BLaER1 treated with 17β-estradiol and CSF1 and Interleukin-3, amounts not matched to agents 10 nM and 100 nM (cell line): ENCODE measurements at regions not wholly inside any gene's neighbourhood (a gene's known extent, or its start where the extent isn't known, plus 50 kb on each side); places are given as distances from the start of the nearest gene placed in this dataset.

ENCODE experiments used
- H3K27ac ChIP-seq, 11 experiments: shearing (Covaris generic); formaldehyde crosslinking; 2 replicates each; pipeline ENCODE4 v1.8.1; 2022
- H3K27me3 ChIP-seq, 11 experiments: shearing (Covaris generic); formaldehyde crosslinking; 2 replicates each; pipeline ENCODE4 v1.8.1; 2022
- H3K36me3 ChIP-seq, 11 experiments: shearing (Covaris generic); formaldehyde crosslinking; 2 replicates each; pipeline ENCODE4 v1.8.1; 2022
- H3K4me1 ChIP-seq, 10 experiments: shearing (Covaris generic); formaldehyde crosslinking; 2 replicates each; pipeline ENCODE4 v1.8.1; 2022
- H3K4me2 ChIP-seq, 11 experiments: shearing (Covaris generic); formaldehyde crosslinking; 2 replicates each; pipeline ENCODE4 v1.8.1; 2022
- H3K4me3 ChIP-seq, 10 experiments: shearing (Covaris generic); formaldehyde crosslinking; 2 replicates each; pipeline ENCODE4 v1.8.1; 2022
- H3K9ac ChIP-seq, 11 experiments: shearing (Covaris generic); formaldehyde crosslinking; 2 replicates each; pipeline ENCODE4 v1.8.1; 2022
- H3K9me3 ChIP-seq, 11 experiments: shearing (Covaris generic); formaldehyde crosslinking; replicated peaks in 1 of 11; 2 replicates each; pipeline ENCODE4 v1.8.1; 2022
- H4K20me1 ChIP-seq, 11 experiments: shearing (Covaris generic); formaldehyde crosslinking; 2 replicates each; pipeline ENCODE4 v1.8.1; 2022
- Cebpa-rat ChIP-seq, 11 experiments: shearing (Covaris generic); IDR thresholded peaks; 2 replicates each; pipeline ENCODE4 v1.8.1; 2022

DNA sequence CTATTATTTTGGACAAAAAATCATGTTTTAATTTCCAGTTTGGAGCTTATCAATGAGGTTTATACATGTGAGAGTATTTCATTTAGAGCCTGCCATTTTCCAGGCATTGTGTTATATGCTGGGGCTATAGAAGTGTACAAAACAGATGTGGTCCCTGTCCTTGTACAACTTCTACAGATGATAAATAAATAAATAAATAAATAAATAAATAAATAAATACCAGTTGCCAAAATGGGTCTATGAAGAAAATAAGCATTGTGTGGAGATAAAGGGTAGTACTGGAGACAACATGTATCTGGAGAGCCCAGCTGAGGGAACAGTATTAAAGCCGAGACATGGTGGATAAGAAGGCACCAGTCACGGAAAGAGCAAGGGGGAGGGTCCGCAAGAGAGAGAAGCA is 210.0 kb downstream of the SS18 start:
- H3K4me2 ChIP-seq, result no peak overlapping the region
- no peaks in the 10 kb centered on the region for H3K4me1 ChIP-seq
- H3K9ac ChIP-seq, result no peak overlapping the region
- no peaks in the 10 kb centered on the region for H3K27me3 ChIP-seq
- H4K20me1 ChIP-seq, result no peaks in the 10 kb centered on the region
- no peaks in the 10 kb centered on the region for H3K36me3 ChIP-seq
- TF ChIP-seq Cebpa-rat (IDR thresholded peaks at IDR 0.05), result no peak
- peaks cover 0 to 14% (median 5%) of the 10 kb centered on the region in 11 experiments; a peak in 11 of 22 replicates for H3K9me3 ChIP-seq
- no peak overlapping the region for H3K4me3 ChIP-seq
- H3K27ac ChIP-seq, result no peak overlapping the region

DNA sequence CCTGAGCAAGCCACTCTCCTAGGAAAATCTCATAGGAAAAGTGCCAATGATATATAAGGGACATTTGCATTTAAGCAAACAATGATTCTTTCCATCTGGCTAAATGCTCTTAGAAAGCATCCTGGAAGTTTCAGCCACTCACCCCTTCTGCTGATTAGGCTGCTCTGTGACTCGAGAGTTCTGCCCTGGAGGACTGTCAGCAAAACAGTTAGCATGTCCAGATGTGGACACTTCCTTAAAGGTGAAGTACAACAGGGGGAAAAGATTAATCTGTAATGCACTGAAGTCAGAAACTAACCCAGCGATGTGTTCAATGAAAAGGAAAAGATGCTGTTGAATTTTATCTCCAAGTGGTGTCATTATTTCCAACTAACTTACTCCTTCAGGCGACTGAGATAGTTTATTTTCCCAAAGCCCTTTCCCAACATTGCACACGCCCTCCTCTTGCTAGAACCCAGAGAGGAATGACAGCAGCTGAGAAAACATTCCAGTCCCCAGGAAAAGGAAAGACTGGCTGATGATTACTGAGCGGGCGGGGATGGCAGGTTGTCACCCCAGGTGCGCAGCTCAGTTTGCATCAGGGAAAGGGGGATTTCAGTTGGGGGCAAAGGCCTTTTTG is 214.0 kb downstream of the SS18 start:
- Histone ChIP-seq H3K4me1 (no peaks in the 10 kb centered on the region), H3K4me2 (no peak overlapping the region), H4K20me1 (no peaks in the 10 kb centered on the region), H3K9ac (no peak overlapping the region), H3K9me3 (0 out of 22 replicates have a peak, but pooled peaks cover 0 to 7% (median 0%) of the 10 kb centered on the region in 11 experiments), H3K4me3 (no peak overlapping the region), H3K36me3 (no peaks in the 10 kb centered on the region), H3K27me3 (no peaks in the 10 kb centered on the region), H3K27ac (no peak overlapping the region)
- TF ChIP-seq Cebpa-rat (IDR thresholded peaks at IDR 0.05), result no peak

DNA sequence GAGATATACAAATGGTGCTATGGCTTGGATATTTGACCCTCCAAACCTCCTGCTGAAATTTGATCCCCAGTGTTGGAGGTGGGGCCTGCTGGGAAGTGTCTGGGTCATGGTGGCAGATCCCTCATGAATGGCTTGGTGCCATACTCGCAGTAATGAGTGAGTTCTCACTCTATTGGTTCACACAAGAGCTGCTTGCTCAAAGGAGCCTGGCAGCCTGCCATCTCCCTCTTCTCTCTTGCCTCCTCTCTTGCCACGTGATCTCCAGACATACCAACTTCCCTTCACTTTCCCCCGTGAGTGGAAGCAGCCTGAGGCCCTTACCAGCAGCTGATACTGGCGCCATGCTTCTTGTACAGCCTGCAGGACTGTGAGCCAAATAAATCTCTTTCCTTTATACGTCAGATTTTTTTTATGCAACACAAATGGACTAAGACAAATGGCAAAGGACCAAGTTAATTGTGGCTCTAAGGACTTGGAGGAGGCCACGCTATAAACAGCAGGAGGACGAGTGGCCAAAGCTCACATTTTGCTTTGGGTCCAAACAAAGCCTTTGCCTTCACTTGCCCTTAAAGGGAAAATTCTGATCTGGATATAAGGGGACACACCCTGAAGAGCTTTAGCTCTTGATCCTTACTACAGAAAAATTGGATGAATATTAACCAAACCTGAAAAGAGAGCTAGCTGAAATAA is 214.7 kb downstream of the SS18 start:
- Histone ChIP-seq H3K4me1 (no peaks in the 10 kb centered on the region), H3K4me3 (no peak overlapping the region), H3K36me3 (no peaks in the 10 kb centered on the region), H3K9me3 (0 out of 22 replicates have a peak, but pooled peaks cover 0 to 7% (median 0%) of the 10 kb centered on the region in 11 experiments), H4K20me1 (no peaks in the 10 kb centered on the region), H3K27me3 (no peaks in the 10 kb centered on the region), H3K27ac (no peak overlapping the region), H3K9ac (no peak overlapping the region), H3K4me2 (no peak overlapping the region)
- no peak for TF ChIP-seq Cebpa-rat (IDR thresholded peaks at IDR 0.05)

DNA sequence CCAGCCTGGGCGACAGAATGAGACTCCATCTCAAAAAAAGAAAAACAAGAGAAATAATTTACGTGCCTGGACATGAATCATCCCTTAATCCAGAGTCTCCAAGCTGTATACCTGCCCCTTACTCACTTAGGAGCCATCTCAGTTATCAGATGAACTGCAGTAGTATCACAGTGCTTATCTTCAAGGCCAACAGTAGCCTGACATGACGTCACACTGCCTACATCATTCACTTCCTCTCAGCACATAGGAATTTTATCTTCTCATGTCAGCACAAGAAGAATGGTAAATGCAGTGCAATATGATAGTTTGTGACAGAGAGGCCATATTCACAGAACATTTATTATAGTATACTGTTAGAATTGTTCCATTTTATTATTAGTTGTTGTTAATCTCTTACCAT is 216.6 kb downstream of the SS18 start:
- no peak overlapping the region for H3K9ac ChIP-seq
- no peak for TF ChIP-seq Cebpa-rat (IDR thresholded peaks at IDR 0.05)

DNA sequence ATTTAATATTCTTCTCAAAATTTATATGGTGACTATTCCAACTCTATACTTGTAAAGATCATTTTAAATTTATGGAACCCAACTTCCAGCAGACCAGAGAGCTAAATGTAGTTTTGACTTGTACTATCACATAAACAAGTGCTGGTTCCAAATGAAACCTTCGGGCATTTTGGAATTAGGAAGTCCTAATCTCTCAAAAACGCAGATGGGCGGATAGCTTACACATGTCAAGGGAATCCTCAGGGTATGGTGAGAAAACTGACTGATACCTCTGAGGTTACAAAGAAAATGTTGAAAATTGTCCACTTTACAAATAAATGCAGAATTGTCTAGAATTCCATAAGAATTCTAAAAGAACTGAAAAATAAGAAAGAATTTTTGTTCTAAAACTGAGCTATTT is 224.1 kb downstream of the SS18 start:
- Histone ChIP-seq H3K4me1 (no peaks in the 10 kb centered on the region), H3K9ac (no peak overlapping the region), H3K4me2 (no peak overlapping the region), H3K9me3 (no peaks in the 10 kb centered on the region), H3K36me3 (no peaks in the 10 kb centered on the region), H3K4me3 (no peak overlapping the region), H3K27ac (no peak overlapping the region), H4K20me1 (no peaks in the 10 kb centered on the region), H3K27me3 (no peaks in the 10 kb centered on the region)
- no peak for TF ChIP-seq Cebpa-rat (IDR thresholded peaks at IDR 0.05)

More for the DNA sequence above, 216.6 kb downstream of the SS18 start:
- H3K4me2 ChIP-seq, result no peak overlapping the region
- H4K20me1 ChIP-seq, result no peaks in the 10 kb centered on the region
- no peak overlapping the region for H3K4me3 ChIP-seq
- H3K9me3 ChIP-seq, result 0 out of 22 replicates have a peak, but pooled peaks cover 0 to 7% (median 0%) of the 10 kb centered on the region in 11 experiments
- H3K4me1 ChIP-seq, result no peaks in the 10 kb centered on the region
- no peaks in the 10 kb centered on the region for H3K27me3 ChIP-seq
- no peak overlapping the region for H3K27ac ChIP-seq
- H3K36me3 ChIP-seq, result no peaks in the 10 kb centered on the region

DNA sequence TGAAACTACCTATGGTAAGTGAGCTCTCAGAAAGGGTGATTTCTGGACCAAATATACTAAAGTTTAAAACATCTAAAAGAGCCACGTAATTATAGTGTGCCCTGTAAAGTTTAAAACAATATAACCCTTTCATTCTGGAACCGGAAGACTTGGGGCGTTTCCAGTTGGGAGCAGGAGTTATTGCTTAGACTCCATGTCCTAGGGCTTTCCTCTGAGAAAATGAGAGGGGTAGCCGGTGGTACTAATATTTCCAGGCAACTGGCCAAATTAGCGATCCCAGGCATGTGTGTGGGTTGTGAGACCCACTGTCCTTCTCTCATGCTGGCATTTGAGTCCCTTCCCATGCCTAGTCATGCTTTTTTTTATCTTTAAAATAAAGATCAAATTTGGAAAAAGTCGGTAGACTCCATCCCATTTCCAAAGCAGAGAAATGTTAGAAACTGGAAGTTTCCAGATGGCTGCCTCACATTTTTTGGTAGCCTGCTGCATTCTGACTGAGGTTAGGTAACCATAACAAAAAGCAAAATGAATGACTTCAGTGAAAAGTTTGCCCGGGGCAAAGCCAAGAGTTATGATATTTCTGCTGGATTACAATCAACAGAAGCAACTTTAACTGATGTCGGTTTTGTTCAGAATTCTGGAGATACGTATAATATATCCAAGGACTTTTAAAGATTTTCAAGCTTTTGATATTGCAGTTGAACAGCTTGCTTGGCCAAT is 227.4 kb downstream of the SS18 start:
- Histone ChIP-seq H3K9me3 (no peaks in the 10 kb centered on the region), H3K36me3 (no peaks in the 10 kb centered on the region), H3K4me3 (no peak overlapping the region), H4K20me1 (no peaks in the 10 kb centered on the region), H3K27ac (no peak overlapping the region), H3K27me3 (no peaks in the 10 kb centered on the region), H3K9ac (no peak overlapping the region), H3K4me2 (no peak overlapping the region), H3K4me1 (no peaks in the 10 kb centered on the region)
- no peak for TF ChIP-seq Cebpa-rat (IDR thresholded peaks at IDR 0.05)

DNA sequence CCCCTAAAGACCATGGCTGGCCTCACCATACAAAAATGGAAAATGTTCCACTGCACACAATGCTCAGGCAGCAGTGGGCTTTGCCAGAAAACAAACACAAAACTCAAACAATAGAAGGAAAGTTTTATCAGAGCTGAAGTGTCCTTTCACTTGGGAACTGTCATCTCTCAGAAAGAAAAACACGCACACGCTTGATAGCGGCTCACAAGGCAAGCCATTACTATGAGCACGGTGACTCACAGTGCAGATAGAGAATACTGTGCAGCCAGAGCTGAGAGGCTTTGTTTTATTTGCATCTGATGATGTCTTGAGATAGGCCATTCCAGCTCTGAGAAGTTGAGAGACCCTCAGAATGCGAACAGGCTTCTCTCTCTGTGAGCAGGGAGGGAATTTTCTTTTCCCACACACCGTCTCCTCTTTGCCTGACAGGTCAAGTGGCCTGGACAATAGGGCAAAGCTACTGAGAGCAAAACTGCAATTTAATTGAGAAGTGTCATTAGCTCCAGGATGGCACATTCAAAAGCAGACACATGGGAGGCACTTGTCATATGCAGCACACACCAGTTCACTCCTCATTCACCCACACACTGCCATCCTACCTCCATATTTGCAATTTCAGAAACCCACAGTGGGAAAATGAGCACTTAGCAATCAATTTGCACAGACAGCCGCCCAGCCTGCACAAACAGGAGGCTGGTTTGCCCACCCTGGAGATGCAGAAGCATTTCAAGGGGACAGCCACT is 236.6 kb downstream of the SS18 start:
- no peak for TF ChIP-seq Cebpa-rat (IDR thresholded peaks at IDR 0.05)
- H3K27ac ChIP-seq, result no peak overlapping the region
- H3K4me2 ChIP-seq, result no peak overlapping the region
- no peaks in the 10 kb centered on the region for H4K20me1 ChIP-seq
- no peaks in the 10 kb centered on the region for H3K9me3 ChIP-seq
- no peaks in the 10 kb centered on the region for H3K27me3 ChIP-seq
- no peak overlapping the region for H3K4me3 ChIP-seq
- no peak overlapping the region for H3K9ac ChIP-seq
- no peaks in the 10 kb centered on the region for H3K4me1 ChIP-seq
- H3K36me3 ChIP-seq, result no peaks in the 10 kb centered on the region

DNA sequence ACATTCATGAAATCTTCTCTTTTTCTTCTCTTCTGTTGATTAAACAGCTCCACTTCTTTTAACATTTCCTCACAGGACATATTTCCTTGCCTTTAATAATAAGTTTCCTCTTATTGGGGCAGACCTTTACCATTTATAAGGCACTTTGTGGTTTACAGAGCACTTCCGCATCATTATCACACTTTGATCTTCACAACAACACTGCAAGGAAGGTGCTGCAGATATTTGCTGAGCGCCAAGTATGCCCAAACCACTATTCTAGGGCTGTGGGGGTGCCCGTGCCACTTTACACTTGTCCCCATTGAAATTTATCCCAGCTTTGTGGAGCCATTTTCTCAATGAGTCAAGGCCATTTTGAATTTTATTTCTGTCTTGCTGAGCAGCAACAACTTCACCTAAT is 246.6 kb downstream of the SS18 start:
- Histone ChIP-seq H3K4me1 (peaks cover 0 to 12% (median 0%) of the 10 kb centered on the region in 10 experiments; a peak in 3 of 20 replicates), H3K27ac (no peak overlapping the region), H3K9me3 (no peaks in the 10 kb centered on the region), H4K20me1 (no peaks in the 10 kb centered on the region), H3K9ac (no peak overlapping the region), H3K4me2 (peak overlapping the region in 2 of 11 experiments; percentile 1 to 20; a peak in 2 of 22 replicates), H3K27me3 (no peaks in the 10 kb centered on the region), H3K36me3 (no peaks in the 10 kb centered on the region), H3K4me3 (no peak overlapping the region)
- TF ChIP-seq Cebpa-rat (IDR thresholded peaks at IDR 0.05), result no peak

DNA sequence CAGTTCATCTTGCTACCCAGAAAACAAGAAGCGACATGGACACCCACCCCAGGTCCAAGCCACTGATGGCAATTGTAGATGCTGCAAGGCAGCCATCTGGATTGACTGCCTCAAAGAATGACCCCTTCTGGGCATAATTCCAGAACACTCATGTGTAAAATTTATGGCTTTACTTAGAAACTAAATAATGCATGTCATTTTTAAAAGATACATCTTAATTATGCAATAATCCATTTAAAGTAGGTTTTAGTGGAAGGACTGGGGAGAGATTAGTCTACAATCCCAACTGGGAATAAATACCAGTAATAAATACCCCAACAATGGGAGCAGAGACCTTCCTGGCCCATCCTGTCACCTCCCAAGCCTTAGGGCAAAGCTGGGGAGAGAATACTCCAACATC is 247.7 kb downstream of the SS18 start:
- H3K9me3 ChIP-seq, result no peaks in the 10 kb centered on the region
- H3K36me3 ChIP-seq, result no peaks in the 10 kb centered on the region
- no peaks in the 10 kb centered on the region for H3K27me3 ChIP-seq
- no peak for TF ChIP-seq Cebpa-rat (IDR thresholded peaks at IDR 0.05)
- H3K4me2 ChIP-seq, result no peak overlapping the region
- no peak overlapping the region for H3K9ac ChIP-seq
- H3K27ac ChIP-seq, result no peak overlapping the region
- peaks cover 0 to 12% (median 0%) of the 10 kb centered on the region in 10 experiments; a peak in 3 of 20 replicates for H3K4me1 ChIP-seq
- H4K20me1 ChIP-seq, result no peaks in the 10 kb centered on the region
- no peak overlapping the region for H3K4me3 ChIP-seq
